Testis (tissue), 2 donors: ENCODE measurements at regions not wholly inside any gene's neighbourhood (a gene's known extent, or its start where the extent isn't known, plus 50 kb on each side); places are given as distances from the start of the nearest gene placed in this dataset.

Experiments
- CTCF ChIP-seq, 3 experiments: fragments of 450-650 bp in 2 of 3; fragments of 200-600 bp in 1 of 3; sonication (generic) in 1 of 3; IDR thresholded peaks; one replicate each; pipeline ENCODE4 v1.5.1; 2016 to 2019; ENCODE audit warnings: antibody characterized with exemption in 3 of 3, mild to moderate bottlenecking in 2 of 3, moderate library complexity in 1 of 3
- POLR2A ChIP-seq: fragments of 450-650 bp; IDR thresholded peaks from one replicate; pipeline ENCODE4 v1.6.1; 2017; ENCODE audit warnings: antibody characterized with exemption, mild to moderate bottlenecking, moderate library complexity

- TF ChIP-seq CTCF (IDR thresholded peaks at IDR 0.05) (no peak), POLR2A (no peak)
Observed at GRCh38 chr2:19579461-19579860, 221.0 kb upstream of the OSR1 start.
